ENCODE measurements at regions not wholly inside any gene's neighbourhood (a gene's known extent, or its start where the extent isn't known, plus 50 kb on each side); places are given as distances from the start of the nearest gene placed in this dataset.

- POLR2A ChIA-PET, result no interaction called here
- Histone ChIP-seq H3K4me3 (ENCODE audit: low read depth, low read length) (no peak overlapping the region), H3K36me3 (ENCODE audit: control insufficient read depth in 2 of 2, insufficient read depth in 1 of 2, low read length in 2 of 2) (no peaks in the 10 kb centered on the region), H3K9me3 (ENCODE audit: control insufficient read depth, insufficient read depth, low read depth, low read length) (no peaks in the 10 kb centered on the region), H3K4me1 (ENCODE audit: control insufficient read depth, insufficient read depth, low read length) (no peaks in the 10 kb centered on the region), H3K27ac (ENCODE audit: extremely low read depth, low read depth, low read length) (no peak overlapping the region)
- CTCF ChIA-PET, result no interaction called here
- TF ChIP-seq WT1 (tag by site-specific recombination; IDR thresholded peaks at IDR 0.05) (no peak), ZNF626 (tag by site-specific recombination; IDR thresholded peaks at IDR 0.05) (no peak), ZNF707 (tag by site-specific recombination; IDR thresholded peaks at IDR 0.05) (no peak), ZNF37A (tag by site-specific recombination; IDR thresholded peaks at IDR 0.05) (no peak), ZNF292 (tag by site-specific recombination; IDR thresholded peaks at IDR 0.05; ENCODE audit: borderline replicate concordance, low read depth) (no peak)
Observed at GRCh38 chr9:10946676-10947410, 334.0 kb upstream of the PTPRD start.

GRCh38 chr9:10957878-10958277 lies 345.1 kb upstream of the PTPRD start:
- Histone ChIP-seq H3K27ac (ENCODE audit: extremely low read depth, low read depth, low read length) (no peak overlapping the region), H3K36me3 (ENCODE audit: control insufficient read depth in 2 of 2, insufficient read depth in 1 of 2, low read length in 2 of 2) (no peaks in the 10 kb centered on the region), H3K4me3 (ENCODE audit: low read depth, low read length) (no peak overlapping the region), H3K9me3 (ENCODE audit: control insufficient read depth, insufficient read depth, low read depth, low read length) (no peaks in the 10 kb centered on the region), H3K4me1 (ENCODE audit: control insufficient read depth, insufficient read depth, low read length) (no peaks in the 10 kb centered on the region)
- TF ChIP-seq TCF7L2 (IDR thresholded peaks at IDR 0.05; ENCODE audit: borderline replicate concordance, low read depth, low read length) (no peak), ZNF629 (tag by site-specific recombination; IDR thresholded peaks at IDR 0.05) (no peak), ZNF391 (tag by site-specific recombination; IDR thresholded peaks at IDR 0.05; ENCODE audit: borderline replicate concordance, low read depth) (no peak), ZNF600 (tag by site-specific recombination; IDR thresholded peaks at IDR 0.05) (no peak), ZNF302 (tag by site-specific recombination; IDR thresholded peaks at IDR 0.05; ENCODE audit: low read depth) (no peak), ZNF558 (tag by site-specific recombination; IDR thresholded peaks at IDR 0.05) (no peak), ZNF785 (tag by site-specific recombination; IDR thresholded peaks at IDR 0.05) (no peak), KLF8 (tag by site-specific recombination; IDR thresholded peaks at IDR 0.05) (no peak), ZNF184 (tag by site-specific recombination; IDR thresholded peaks at IDR 0.05) (no peak), ZNF18 (tag by site-specific recombination; IDR thresholded peaks at IDR 0.05) (no peak), ZNF169 (tag by site-specific recombination; IDR thresholded peaks at IDR 0.05) (no peak), HOXA7 (CRISPR knock-in tag; IDR thresholded peaks at IDR 0.05; ENCODE audit: borderline replicate concordance) (no peak), ZNF24 (tag by site-specific recombination; IDR thresholded peaks at IDR 0.05) (no peak), HIC1 (tag by site-specific recombination; IDR thresholded peaks at IDR 0.05) (no peak), ZFP41 (tag by site-specific recombination; IDR thresholded peaks at IDR 0.05; ENCODE audit: borderline replicate concordance) (no peak), BCL11B (tag by site-specific recombination; IDR thresholded peaks at IDR 0.05; ENCODE audit: low read depth) (no peak), ZNF23 (tag by site-specific recombination; IDR thresholded peaks at IDR 0.05; ENCODE audit: borderline replicate concordance) (no peak), REPIN1 (tag by site-specific recombination; IDR thresholded peaks at IDR 0.05; ENCODE audit: low read depth) (no peak), ZNF146 (tag by site-specific recombination; IDR thresholded peaks at IDR 0.05) (no peak), PRDM4 (tag by site-specific recombination; IDR thresholded peaks at IDR 0.05) (no peak)
- CTCF ChIA-PET, result no interaction called here
- POLR2A ChIA-PET, result no interaction called here

All from HEK293 (cell line).